B cell (primary cell): ENCODE measurements at regions not wholly inside any gene's neighbourhood (a gene's known extent, or its start where the extent isn't known, plus 50 kb on each side); places are given as distances from the start of the nearest gene placed in this dataset.
"Not testable (repeated sequence)": the region's sequence is repeated elsewhere in the genome, so short reads cannot be mapped to it uniquely, and the experiment has no call there.

Experiments
- ATAC-seq: fragments of 200-7000 bp; cut with Tn5 transposase; one replicate; pipeline ENCODE4 v1.10.0; 2021; ENCODE audit warnings: low read depth, mild to moderate bottlenecking, moderate number of reproducible peaks, moderate library complexity
- CTCF ChIA-PET: fragments of 350-600 bp; sonication (Branson Sonifier 250); formaldehyde crosslinking; loops from one replicate; lab custom pipeline; 2021; ENCODE audit warnings: antibody characterized with exemption, inconsistent platforms; lab: Charles Lee
- POLR2A ChIA-PET: fragments of 350-600 bp; sonication (Branson Sonifier 250); formaldehyde crosslinking; loops from one replicate; lab custom pipeline; 2021; ENCODE audit warnings: antibody characterized with exemption; lab: Charles Lee
- DNase-seq: peaks from one replicate; pipeline ENCODE4 v3.0.0; 2013
- H2AFZ ChIP-seq: 2 replicates; pipeline ENCODE4 v1.6.1; 2012; ENCODE audit warnings: mild to moderate bottlenecking, low read depth, low read length; ENCODE audit not compliant: insufficient read depth, poor library complexity, severe bottlenecking
- H3K27ac ChIP-seq, 2 donors: 1 replicate in 1 of 2; 2 replicates in 1 of 2; pipeline ENCODE4 v1.5.1; 2012 to 2013; ENCODE audit warnings: low read length in 2 of 2, mild to moderate bottlenecking in 2 of 2, moderate library complexity in 1 of 2
- H3K27me3 ChIP-seq, 4 experiments: fragments of 200-600 bp in 1 of 4; sonication (generic) in 1 of 4; replicated peaks in 1 of 4; 1 replicate in 2 of 4; 2 replicates in 2 of 4; pipeline versions ENCODE4 v1.6.1 to v1.7.0; 2013 to 2016; ENCODE audit warnings: low read length in 3 of 4, mild to moderate bottlenecking in 2 of 4, mixed read lengths in 1 of 4, moderate library complexity in 1 of 4; ENCODE audit not compliant: insufficient read depth in 4 of 4, control insufficient read depth in 3 of 4; ENCODE audit errors: control extremely low read depth in 1 of 4
- H3K36me3 ChIP-seq, 2 experiments: replicated peaks in 1 of 2; 1 replicate in 1 of 2; 2 replicates in 1 of 2; pipeline versions ENCODE4 v1.6.1 to v1.7.1; 2013; ENCODE audit warnings: low read length in 1 of 2; ENCODE audit not compliant: insufficient read depth in 2 of 2, control insufficient read depth in 1 of 2; ENCODE audit errors: control extremely low read depth in 1 of 2, extremely low read depth in 1 of 2
- H3K4me1 ChIP-seq, 2 donors: fragments of 200-600 bp in 1 of 2; sonication (generic) in 1 of 2; 1 replicate in 1 of 2; 2 replicates in 1 of 2; pipeline versions ENCODE4 v1.5.1 to v1.6.1; 2013 to 2017; ENCODE audit warnings: low read length in 2 of 2; ENCODE audit not compliant: control insufficient read depth in 2 of 2, insufficient read depth in 2 of 2
- H3K4me2 ChIP-seq: replicated peaks from 2 replicates; pipeline ENCODE3; 2012; ENCODE audit warnings: mild to moderate bottlenecking, low read depth, low read length; ENCODE audit not compliant: poor library complexity, severe bottlenecking
- H3K4me3 ChIP-seq, 5 experiments: fragments of 200-600 bp in 1 of 5; sonication (generic) in 1 of 5; 1 replicate in 3 of 5; 2 replicates in 2 of 5; pipeline versions ENCODE4 v1.5.1 to v1.7.0; 2011 to 2016; ENCODE audit warnings: low read length in 4 of 5, mild to moderate bottlenecking in 4 of 5, low read depth in 2 of 5, control low read depth in 1 of 5, moderate library complexity in 1 of 5; ENCODE audit not compliant: insufficient read depth in 1 of 5; ENCODE audit errors: control extremely low read depth in 1 of 5, extremely low read depth in 1 of 5
- H3K79me2 ChIP-seq: fragments of 200-600 bp; sonication (generic); one replicate; pipeline ENCODE4 v1.6.0; 2016; ENCODE audit warnings: low read length; ENCODE audit not compliant: control insufficient read depth, insufficient read depth
- H3K9ac ChIP-seq: fragments of 200-600 bp; sonication (generic); 2 replicates; pipeline ENCODE4 v1.6.1; 2017; ENCODE audit warnings: mild to moderate bottlenecking, low read length, moderate library complexity
- H3K9me3 ChIP-seq, 3 donors: one replicate each; pipeline versions ENCODE4 v1.6.1 to v1.7.1; 2013; ENCODE audit warnings: low read length in 2 of 3; ENCODE audit not compliant: control insufficient read depth in 2 of 3, insufficient read depth in 1 of 3; ENCODE audit errors: control extremely low read depth in 1 of 3
- H4K20me1 ChIP-seq: 2 replicates; pipeline ENCODE4 v1.6.0; 2012; ENCODE audit warnings: mild to moderate bottlenecking, low read length; ENCODE audit not compliant: insufficient read depth, control insufficient read depth, poor library complexity, severe bottlenecking
- H3K27ac Mint-ChIP-seq: one replicate; pipeline ENCODE4 v1.8.0; 2021; ENCODE audit warnings: mixed read lengths
- H3K27me3 Mint-ChIP-seq: one replicate; pipeline ENCODE4 v1.8.0; 2021; ENCODE audit warnings: mixed read lengths
- H3K4me1 Mint-ChIP-seq: one replicate; pipeline ENCODE4 v1.8.0; 2021; ENCODE audit warnings: mixed read lengths
- H3K4me3 Mint-ChIP-seq: one replicate; pipeline ENCODE4 v1.8.0; 2021; ENCODE audit warnings: mixed read lengths
- H3K9me3 Mint-ChIP-seq: one replicate; pipeline ENCODE4 v1.8.0; 2022; ENCODE audit warnings: mixed read lengths; ENCODE audit not compliant: insufficient read depth
- EZH2 ChIP-seq: IDR thresholded peaks from 2 replicates; pipeline ENCODE4 v1.6.1; 2012; ENCODE audit warnings: borderline replicate concordance, low read depth, mild to moderate bottlenecking, moderate library complexity, low read length; ENCODE audit not compliant: insufficient read depth, poor library complexity, severe bottlenecking
- WGBS: methylation state at CpG from one replicate; pipeline ENCODE4 v1.1.5; 2013; ENCODE audit warnings: missing lambda C conversion rate; ENCODE audit not compliant: insufficient coverage; 5-methylcytosine and 5-hydroxymethylcytosine counted together
- intact Hi-C: fragments of 100-400 bp; cut with micrococcal nuclease; formaldehyde crosslinking; loops from one replicate; pipeline ENCODE4 v1.10.0; 2022
- TF ChIP-seq, protein P1 (sequence below): fragments of 200-600 bp; IDR thresholded peaks from one replicate; pipeline ENCODE4 v1.8.0; 2022; ENCODE audit warnings: antibody characterized with exemption, mild to moderate bottlenecking

DNA sequence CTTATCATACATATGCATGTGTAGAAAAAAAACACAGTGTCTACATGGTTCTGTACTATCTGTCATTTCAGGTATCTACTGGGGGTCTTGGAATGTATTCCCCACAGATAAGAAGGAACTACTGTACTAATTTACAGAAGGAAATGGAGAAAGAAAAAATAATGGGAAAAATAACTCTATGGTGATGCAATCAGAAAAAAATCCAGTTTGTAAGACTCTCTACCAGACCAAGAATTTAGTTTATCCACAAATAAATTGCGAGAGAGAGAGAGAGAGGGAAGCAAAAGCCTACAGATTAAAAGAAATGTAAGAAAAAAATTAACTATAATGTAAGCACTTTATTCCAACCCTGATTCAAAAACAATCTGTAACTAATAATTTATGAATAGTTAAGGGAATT lies 708.6 kb upstream of the ZNF608 start:
- no peaks in the 10 kb centered on the region for H3K36me3 ChIP-seq
- no peak overlapping the region for H3K27ac Mint-ChIP-seq
- H3K4me1 ChIP-seq = no peaks in the 10 kb centered on the region
- no peaks in the 10 kb centered on the region for H3K9me3 ChIP-seq
- no peaks in the 10 kb centered on the region for H3K27me3 ChIP-seq
- no peaks in the 10 kb centered on the region for H3K27me3 Mint-ChIP-seq
- H3K9ac ChIP-seq = no peak overlapping the region
- H3K27ac ChIP-seq = no peak overlapping the region
- ChIA-PET CTCF (no interaction called here), POLR2A (no interaction called here)
- no peak for TF ChIP-seq EZH2
- TF ChIP-seq, protein P1, sequence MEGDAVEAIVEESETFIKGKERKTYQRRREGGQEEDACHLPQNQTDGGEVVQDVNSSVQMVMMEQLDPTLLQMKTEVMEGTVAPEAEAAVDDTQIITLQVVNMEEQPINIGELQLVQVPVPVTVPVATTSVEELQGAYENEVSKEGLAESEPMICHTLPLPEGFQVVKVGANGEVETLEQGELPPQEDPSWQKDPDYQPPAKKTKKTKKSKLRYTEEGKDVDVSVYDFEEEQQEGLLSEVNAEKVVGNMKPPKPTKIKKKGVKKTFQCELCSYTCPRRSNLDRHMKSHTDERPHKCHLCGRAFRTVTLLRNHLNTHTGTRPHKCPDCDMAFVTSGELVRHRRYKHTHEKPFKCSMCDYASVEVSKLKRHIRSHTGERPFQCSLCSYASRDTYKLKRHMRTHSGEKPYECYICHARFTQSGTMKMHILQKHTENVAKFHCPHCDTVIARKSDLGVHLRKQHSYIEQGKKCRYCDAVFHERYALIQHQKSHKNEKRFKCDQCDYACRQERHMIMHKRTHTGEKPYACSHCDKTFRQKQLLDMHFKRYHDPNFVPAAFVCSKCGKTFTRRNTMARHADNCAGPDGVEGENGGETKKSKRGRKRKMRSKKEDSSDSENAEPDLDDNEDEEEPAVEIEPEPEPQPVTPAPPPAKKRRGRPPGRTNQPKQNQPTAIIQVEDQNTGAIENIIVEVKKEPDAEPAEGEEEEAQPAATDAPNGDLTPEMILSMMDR = no peak
- no peaks in the 10 kb centered on the region for H4K20me1 ChIP-seq
- DNase-seq (no peak), ATAC-seq (no peak)
- intact Hi-C loops = no loop called here
- H3K4me3 Mint-ChIP-seq = no peak overlapping the region
- no peak overlapping the region for H3K4me2 ChIP-seq
- peaks cover 5% of the 10 kb centered on the region for H3K9me3 Mint-ChIP-seq
- H3K4me1 Mint-ChIP-seq = no peaks in the 10 kb centered on the region
- no peaks in the 10 kb centered on the region for H3K79me2 ChIP-seq
- H2AFZ ChIP-seq = no peak overlapping the region
- no CpG with 5 or more reads among the region's 1 CpG for WGBS
- H3K4me3 ChIP-seq = no peak overlapping the region

DNA sequence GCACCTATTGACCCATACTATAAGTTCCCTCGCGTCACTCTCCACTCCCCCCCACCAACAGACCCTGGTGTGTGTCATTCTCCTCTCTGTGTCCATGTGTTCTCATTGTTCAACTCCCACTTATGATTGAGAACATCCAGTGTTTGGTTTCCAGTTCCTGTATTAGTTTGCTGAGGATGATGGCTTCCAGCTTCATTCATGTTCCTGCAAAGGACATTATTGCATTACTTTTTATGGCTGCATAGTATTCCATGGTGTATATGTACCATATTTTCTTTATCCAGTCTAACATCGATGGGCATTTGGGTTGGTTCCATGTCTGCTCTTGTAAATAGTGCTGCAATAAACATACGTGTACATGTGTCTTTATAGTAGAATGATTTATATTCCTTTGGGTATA lies 709.6 kb upstream of the ZNF608 start:
- H3K4me3 Mint-ChIP-seq, H3K4me1 ChIP-seq, H3K79me2 ChIP-seq, POLR2A ChIA-PET, H3K9me3 ChIP-seq, H3K4me2 ChIP-seq, CTCF ChIA-PET, H3K36me3 ChIP-seq, intact Hi-C loops, H3K4me1 Mint-ChIP-seq, H3K9me3 Mint-ChIP-seq, H3K27me3 Mint-ChIP-seq, H3K27ac Mint-ChIP-seq, ATAC-seq, H3K9ac ChIP-seq, H3K27ac ChIP-seq, H4K20me1 ChIP-seq, H3K4me3 ChIP-seq, H3K27me3 ChIP-seq, DNase-seq, H2AFZ ChIP-seq: not testable (repeated sequence)
- 100% methylated on average over 1 of the region's 4 CpGs for WGBS
